Thymus (tissue), 11 donors: ENCODE measurements at regions not wholly inside any gene's neighbourhood (a gene's known extent, or its start where the extent isn't known, plus 50 kb on each side); places are given as distances from the start of the nearest gene placed in this dataset.

ENCODE experiments used
- DNase-seq, 9 donors: peaks; one replicate each; pipeline ENCODE4 v3.0.0-alpha.2; 2013; ENCODE audit warnings: low spot score in 9 of 9, low read depth in 6 of 9, missing footprints in 1 of 9
- H3K27ac ChIP-seq, 2 donors: one replicate each; pipeline ENCODE4 v1.5.1; 2013; ENCODE audit warnings: control low read depth in 1 of 2, low read depth in 1 of 2, low read length in 1 of 2, mild to moderate bottlenecking in 1 of 2, moderate library complexity in 1 of 2
- H3K27me3 ChIP-seq, 2 donors: one replicate each; pipeline ENCODE4 v1.5.1; 2013; ENCODE audit warnings: low read length in 1 of 2; ENCODE audit not compliant: control insufficient read depth in 2 of 2, insufficient read depth in 1 of 2
- H3K36me3 ChIP-seq, 2 donors: one replicate each; pipeline ENCODE4 v1.5.1; 2013; ENCODE audit warnings: low read length in 1 of 2, mild to moderate bottlenecking in 1 of 2, moderate library complexity in 1 of 2; ENCODE audit not compliant: control insufficient read depth in 2 of 2, insufficient read depth in 2 of 2
- H3K4me1 ChIP-seq, 2 donors: one replicate each; pipeline ENCODE4 v1.5.1; 2013; ENCODE audit warnings: low read length in 2 of 2; ENCODE audit not compliant: control insufficient read depth in 2 of 2, insufficient read depth in 2 of 2
- H3K4me3 ChIP-seq, 2 donors: one replicate each; pipeline ENCODE4 v1.5.1; 2013; ENCODE audit warnings: low read length in 2 of 2, control low read depth in 1 of 2, mild to moderate bottlenecking in 1 of 2
- H3K9me3 ChIP-seq, 2 donors: one replicate each; pipeline ENCODE4 v1.5.1; 2013; ENCODE audit warnings: low read length in 1 of 2, mild to moderate bottlenecking in 1 of 2; ENCODE audit not compliant: control insufficient read depth in 2 of 2, insufficient read depth in 1 of 2
- WGBS: extraction: QIAGEN DNeasy Blood & Tissue Kit; methylation state at CpG from one replicate; pipeline ENCODE4 v1.1.7; 2013; 5-methylcytosine and 5-hydroxymethylcytosine counted together
- donor health status: healthy.

- WGBS = 95% methylated on average over 2 of the region's 2 CpGs
Observed at GRCh38 chr5:60335913-60336312, 364.1 kb downstream of the DEPDC1B start.

GRCh38 chr5:60334281-60334713 lies 365.7 kb downstream of the DEPDC1B start:
- DNase-seq = no peak
- 97% methylated on average over 2 of the region's 2 CpGs for WGBS

More at GRCh38 chr5:60335913-60336312, 364.1 kb downstream of the DEPDC1B start:
- H3K27ac ChIP-seq = no peak overlapping the region
- no peaks in the 10 kb centered on the region for H3K9me3 ChIP-seq
- H3K36me3 ChIP-seq = no peaks in the 10 kb centered on the region
- H3K27me3 ChIP-seq = no peaks in the 10 kb centered on the region
- H3K4me3 ChIP-seq = no peak overlapping the region
- no peaks in the 10 kb centered on the region for H3K4me1 ChIP-seq
- no peak for DNase-seq

GRCh38 chr5:60333005-60333571 lies 366.9 kb downstream of the DEPDC1B start:
- 79% methylated on average over 6 of the region's 6 CpGs for whole genome bisulfite sequencing
- H3K9me3 ChIP-seq = no peaks in the 10 kb centered on the region
- no peak overlapping the region for H3K4me3 ChIP-seq
- no peaks in the 10 kb centered on the region for H3K27me3 ChIP-seq
- H3K4me1 ChIP-seq = no peaks in the 10 kb centered on the region
- no peak overlapping the region for H3K27ac ChIP-seq
- no peak for DNase-seq
- no peaks in the 10 kb centered on the region for H3K36me3 ChIP-seq

More at GRCh38 chr5:60334281-60334713, 365.7 kb downstream of the DEPDC1B start:
- no peaks in the 10 kb centered on the region for H3K9me3 ChIP-seq
- H3K27ac ChIP-seq = no peak overlapping the region
- H3K4me1 ChIP-seq = no peaks in the 10 kb centered on the region
- H3K27me3 ChIP-seq = no peaks in the 10 kb centered on the region
- H3K4me3 ChIP-seq = no peak overlapping the region
- H3K36me3 ChIP-seq = no peaks in the 10 kb centered on the region

- Histone ChIP-seq H3K27ac (no peak overlapping the region), H3K4me3 (no peak overlapping the region), H3K9me3 (no peaks in the 10 kb centered on the region), H3K36me3 (no peaks in the 10 kb centered on the region), H3K4me1 (no peaks in the 10 kb centered on the region), H3K27me3 (no peaks in the 10 kb centered on the region)
- DNase-seq = no peak
- WGBS = 88% methylated on average over 2 of the region's 2 CpGs
Observed at GRCh38 chr5:60332244-60333004, 367.5 kb downstream of the DEPDC1B start.

- DNase-seq = no peak
- Histone ChIP-seq H3K36me3 (no peaks in the 10 kb centered on the region), H3K4me3 (no peak overlapping the region), H3K4me1 (no peaks in the 10 kb centered on the region), H3K27ac (no peak overlapping the region), H3K9me3 (no peaks in the 10 kb centered on the region), H3K27me3 (no peaks in the 10 kb centered on the region)
- WGBS = 97% methylated on average over 3 of the region's 3 CpGs
Observed at GRCh38 chr5:60330236-60330635, 369.7 kb downstream of the DEPDC1B start.

GRCh38 chr5:60325870-60326269 lies 374.1 kb downstream of the DEPDC1B start:
- no peaks in the 10 kb centered on the region for H3K9me3 ChIP-seq
- DNase-seq = no peak
- no peak overlapping the region for H3K27ac ChIP-seq
- H3K4me1 ChIP-seq = no peaks in the 10 kb centered on the region
- no peak overlapping the region for H3K4me3 ChIP-seq
- 97% methylated on average over 2 of the region's 2 CpGs for WGBS
- no peaks in the 10 kb centered on the region for H3K27me3 ChIP-seq
- no peaks in the 10 kb centered on the region for H3K36me3 ChIP-seq

GRCh38 chr5:60323596-60323995 lies 376.4 kb downstream of the DEPDC1B start:
- H3K27ac ChIP-seq = no peak overlapping the region
- 94% methylated on average over 3 of the region's 3 CpGs for whole genome bisulfite sequencing
- no peak overlapping the region for H3K4me3 ChIP-seq
- peaks cover 0 to 4% of the 10 kb centered on the region in 2 donors for H3K9me3 ChIP-seq
- DNase-seq = no peak
- H3K36me3 ChIP-seq = no peaks in the 10 kb centered on the region
- H3K27me3 ChIP-seq = no peaks in the 10 kb centered on the region
- H3K4me1 ChIP-seq = no peaks in the 10 kb centered on the region

GRCh38 chr5:60312098-60312497 lies 387.9 kb downstream of the DEPDC1B start:
- Histone ChIP-seq H3K27me3 (no peaks in the 10 kb centered on the region), H3K36me3 (no peaks in the 10 kb centered on the region), H3K4me3 (no peak overlapping the region), H3K27ac (no peak overlapping the region), H3K9me3 (no peaks in the 10 kb centered on the region), H3K4me1 (no peaks in the 10 kb centered on the region)
- DNase-seq = no peak
- 75% methylated on average over 2 of the region's 2 CpGs for WGBS

GRCh38 chr5:60299944-60300343 lies 400.0 kb downstream of the DEPDC1B start:
- Histone ChIP-seq H3K36me3 (no peaks in the 10 kb centered on the region), H3K27me3 (no peaks in the 10 kb centered on the region), H3K4me3 (no peak overlapping the region), H3K27ac (no peak overlapping the region), H3K9me3 (no peaks in the 10 kb centered on the region), H3K4me1 (no peaks in the 10 kb centered on the region)
- 49% methylated on average over 2 of the region's 2 CpGs for WGBS
- no peak for DNase-seq
